HCT116 (cell line): ENCODE measurements at regions not wholly inside any gene's neighbourhood (a gene's known extent, or its start where the extent isn't known, plus 50 kb on each side); places are given as distances from the start of the nearest gene placed in this dataset.

Source experiments
- ATAC-seq: fragments of 200-7000 bp; cut with Tn5 transposase; 2 replicates; pipeline ENCODE4 v1.9.1; 2020; ENCODE audit warnings: mild to moderate bottlenecking, moderate library complexity
- BruUV-seq: library from RNA; stranded (reverse); fragments of 400-500 nt; replicated peaks from 2 replicates; lab custom pipeline; 2021; lab: Mats Ljungman, UMichigan
- CTCF ChIA-PET: fragments of 300-600 bp; sonication (Branson Sonifier 250); formaldehyde crosslinking; loops from one replicate; lab custom pipeline; 2021; ENCODE audit warnings: antibody characterized with exemption; lab: Charles Lee
- POLR2A ChIA-PET: fragments of 300-600, 350-600 bp; sonication (Branson Sonifier 250); formaldehyde crosslinking; loops from one replicate; lab custom pipeline; 2021; ENCODE audit warnings: antibody characterized with exemption; lab: Charles Lee
- RAD21 ChIA-PET, 2 experiments: fragments of 300-600 bp; sonication (Branson Sonifier 250); formaldehyde crosslinking; loops; one replicate each; lab custom pipeline; 2023; ENCODE audit warnings: low total read pairs in 2 of 2; ENCODE audit not compliant: uncharacterized antibody in 2 of 2, unreplicated experiment in 2 of 2, low non-redundant PET in 1 of 2; lab: Charles Lee
- DNase-seq: peaks from one replicate; pipeline ENCODE4 v3.0.0-alpha.2; 2010; ENCODE audit warnings: low read depth, low spot score
- H2AFZ ChIP-seq: fragments of 200-600 bp; shearing (Covaris generic), sonication (generic); 2 replicates; pipeline ENCODE4 v1.6.1; 2017; ENCODE audit warnings: low read depth, mixed run types, mixed read lengths, antibody characterized with exemption, low read length; ENCODE audit not compliant: poor library complexity, severe bottlenecking
- H3K27ac ChIP-seq: 2 replicates; pipeline ENCODE4 v1.5.1; 2012; ENCODE audit warnings: low read depth, low read length
- H3K27me3 ChIP-seq: fragments of 200-600 bp; sonication (generic); 2 replicates; pipeline ENCODE4 v1.6.1; 2016; ENCODE audit warnings: mixed run types, low read length, mixed read lengths; ENCODE audit not compliant: insufficient read depth
- H3K36me3 ChIP-seq, 2 experiments: fragments of 200-500 bp in 1 of 2; fragments of 200-600 bp in 1 of 2; sonication (Bioruptor generic) in 1 of 2; sonication (generic) in 1 of 2; 2 replicates each; pipeline versions ENCODE4 v1.5.1 to v1.6.1; 2014 to 2016; ENCODE audit warnings: low read length in 2 of 2, inconsistent platforms in 1 of 2, mixed read lengths in 1 of 2, mixed run types in 1 of 2; ENCODE audit not compliant: insufficient read depth in 2 of 2, control insufficient read depth in 1 of 2
- H3K4me1 ChIP-seq, 2 experiments: fragments of 200-600 bp in 1 of 2; sonication (generic) in 1 of 2; 2 replicates each; pipeline versions ENCODE4 v1.5.1 to v1.6.1; 2012 to 2017; ENCODE audit warnings: low read length in 2 of 2, inconsistent platforms in 1 of 2, mild to moderate bottlenecking in 1 of 2, mixed read lengths in 1 of 2, mixed run types in 1 of 2, moderate library complexity in 1 of 2; ENCODE audit not compliant: insufficient read depth in 2 of 2, control insufficient read depth in 1 of 2
- H3K4me2 ChIP-seq: fragments of 200-600 bp; sonication (generic); 2 replicates; pipeline ENCODE4 v1.6.1; 2017; ENCODE audit warnings: mixed run types, low read length, mixed read lengths
- H3K4me3 ChIP-seq, 2 experiments: fragments of 200-600 bp in 1 of 2; sonication (generic) in 1 of 2; replicated peaks in 1 of 2; 2 replicates each; pipeline ENCODE4 v1.5.1; 2011 to 2016; ENCODE audit warnings: low read length in 2 of 2, control low read depth in 1 of 2, low read depth in 1 of 2, mild to moderate bottlenecking in 1 of 2, mixed read lengths in 1 of 2, mixed run types in 1 of 2
- H3K79me2 ChIP-seq: fragments of 200-600 bp; sonication (generic); 2 replicates; pipeline ENCODE4 v1.6.1; 2017; ENCODE audit warnings: mild to moderate bottlenecking, mixed run types, low read length, moderate library complexity, mixed read lengths; ENCODE audit not compliant: insufficient read depth
- H3K9ac ChIP-seq: fragments of 200-600 bp; sonication (generic); 2 replicates; pipeline ENCODE4 v1.6.1; 2016; ENCODE audit warnings: low read length, mixed read lengths
- H3K9me2 ChIP-seq: fragments of 200-600 bp; sonication (generic), shearing (Covaris generic); 2 replicates; pipeline ENCODE4 v1.6.1; 2017; ENCODE audit warnings: mixed run types, mild to moderate bottlenecking, moderate library complexity; ENCODE audit not compliant: insufficient read depth
- H3K9me3 ChIP-seq, 2 experiments: fragments of 200-500 bp in 1 of 2; fragments of 200-600 bp in 1 of 2; sonication (Bioruptor generic) in 1 of 2; sonication (generic) in 1 of 2; 2 replicates each; pipeline ENCODE4 v1.6.1; 2014 to 2017; ENCODE audit warnings: low read length in 2 of 2, mixed read lengths in 2 of 2, inconsistent platforms in 1 of 2, low read depth in 1 of 2, mild to moderate bottlenecking in 1 of 2, mixed run types in 1 of 2, moderate library complexity in 1 of 2; ENCODE audit not compliant: control insufficient read depth in 1 of 2, insufficient read depth in 1 of 2
- H4K20me1 ChIP-seq: fragments of 200-600 bp; sonication (generic), shearing (Covaris generic); 2 replicates; pipeline ENCODE4 v1.6.1; 2017; ENCODE audit warnings: mixed run types, mild to moderate bottlenecking, moderate library complexity; ENCODE audit not compliant: insufficient read depth
- CEBPB ChIP-seq: IDR thresholded peaks from 2 replicates; pipeline ENCODE4 v1.6.1; 2012; ENCODE audit warnings: low read depth
- EGR1 ChIP-seq: IDR thresholded peaks from 2 replicates; pipeline ENCODE4 v1.6.1; 2012; ENCODE audit warnings: low read depth
- ELF1 ChIP-seq: IDR thresholded peaks from 2 replicates; pipeline ENCODE4 v1.6.1; 2012; ENCODE audit warnings: low read depth, borderline replicate concordance
- FOSL1 ChIP-seq: IDR thresholded peaks from 2 replicates; pipeline ENCODE4 v1.6.1; 2012; ENCODE audit warnings: low read depth
- MAX ChIP-seq: IDR thresholded peaks from 2 replicates; pipeline ENCODE4 v1.6.1; 2012
- RAD21 ChIP-seq: IDR thresholded peaks from 2 replicates; pipeline ENCODE4 v1.6.1; 2012; ENCODE audit warnings: low read depth, mild to moderate bottlenecking
- REST ChIP-seq: IDR thresholded peaks from 2 replicates; pipeline ENCODE4 v1.6.1; 2012; ENCODE audit warnings: low read depth
- SP1 ChIP-seq: IDR thresholded peaks from 2 replicates; pipeline ENCODE4 v1.6.1; 2012; ENCODE audit warnings: low read depth
- ZBTB33 ChIP-seq: IDR thresholded peaks from 2 replicates; pipeline ENCODE4 v1.6.1; 2011; ENCODE audit warnings: mild to moderate bottlenecking, low read length, moderate library complexity; ENCODE audit not compliant: insufficient replicate concordance; ENCODE audit errors: extremely low read depth
- intact Hi-C: fragments of 100-400 bp; cut with micrococcal nuclease; formaldehyde crosslinking; loops from 2 replicates; pipeline ENCODE4 v1.10.0; 2022

GRCh38 chr11:96461871-96462270, 72.1 kb downstream of the JRKL start:
- no peaks in the 10 kb centered on the region for H3K36me3 ChIP-seq
- H3K79me2 ChIP-seq = no peaks in the 10 kb centered on the region
- ChIA-PET RAD21 (no interaction called here), CTCF (interaction anchor here (2.4 to 4.5 kb wide), 2 partner anchors 10 to 679 kb away, joined by 8 to 78 read pairs; no protein-coding TSS in a partner anchor), POLR2A (no interaction called here)
- H3K9me3 ChIP-seq = no peaks in the 10 kb centered on the region
- H3K4me1 ChIP-seq = peaks cover 4 to 7% of the 10 kb centered on the region in 2 experiments; a peak in 2 of 4 replicates
- no peak for TF ChIP-seq ZBTB33
- TF ChIP-seq REST = no peak
- no peak for TF ChIP-seq SP1
- no peak for TF ChIP-seq RAD21
- no peak for TF ChIP-seq ELF1
- no peak for TF ChIP-seq CEBPB
- TF ChIP-seq MAX = no peak
- TF ChIP-seq FOSL1 = no peak
- no peak for TF ChIP-seq EGR1
- H3K27ac ChIP-seq = no peak overlapping the region
- no peak overlapping the region for H3K4me3 ChIP-seq
- peaks cover 4% of the 10 kb centered on the region; the same call in 1 of the 2 replicates for H3K27me3 ChIP-seq
- no peaks in the 10 kb centered on the region for H4K20me1 ChIP-seq
- BruUV-seq = no TSS peak
- H3K9ac ChIP-seq = no peak overlapping the region
- no peak overlapping the region for H3K4me2 ChIP-seq
- no peak for ATAC-seq
- H2AFZ ChIP-seq = no peak overlapping the region
- H3K9me2 ChIP-seq = no peaks in the 10 kb centered on the region
- intact Hi-C loops = loop anchor here (5.0 kb wide), 1 partner anchor 335 kb away; no protein-coding TSS in a partner anchor
- no peak for DNase-seq
